ENCODE measurements at regions not wholly inside any gene's neighbourhood (a gene's known extent, or its start where the extent isn't known, plus 50 kb on each side); places are given as distances from the start of the nearest gene placed in this dataset.
"Not testable (repeated sequence)": the region's sequence is repeated elsewhere in the genome, so short reads cannot be mapped to it uniquely, and the experiment has no call there.

DNA sequence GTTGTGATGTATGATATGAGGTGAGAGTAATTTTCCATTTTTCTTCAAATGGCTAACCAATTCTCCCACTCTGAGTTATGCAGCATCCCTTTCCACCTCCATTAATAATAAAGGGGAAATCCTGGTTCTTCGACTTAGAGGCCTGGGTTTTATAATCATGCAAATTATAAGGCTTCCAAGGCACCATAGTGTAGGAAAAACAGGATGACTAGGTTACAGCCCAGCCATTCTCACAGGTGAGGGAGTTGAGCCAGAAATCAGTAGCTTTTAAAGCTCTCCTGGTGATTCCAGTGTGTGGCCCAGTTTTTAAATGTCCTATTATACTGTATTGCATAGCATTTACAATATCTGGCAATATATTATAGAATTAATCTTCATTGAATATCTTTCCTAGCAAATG lies 203.1 kb downstream of the ARHGEF9 start:
- DNase-seq: no peak

DNA sequence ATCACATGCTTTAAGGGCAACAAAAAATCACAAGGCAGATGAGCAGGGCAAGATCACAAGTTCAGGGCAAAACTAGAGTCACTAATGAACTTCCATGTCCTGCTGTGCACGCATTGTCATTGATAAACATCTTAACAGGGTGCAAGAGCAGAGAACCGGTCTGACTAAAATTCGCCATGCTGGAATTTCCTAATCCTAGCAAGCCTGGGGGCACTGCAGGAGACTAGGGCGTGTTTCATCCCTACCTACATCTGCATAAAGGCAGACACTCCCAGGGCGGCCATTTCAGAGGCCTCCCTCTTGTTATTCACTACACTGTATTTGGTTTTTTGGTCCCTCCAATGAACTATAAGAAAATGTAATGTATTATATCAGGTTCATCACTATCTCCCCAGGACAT lies 203.6 kb downstream of the ARHGEF9 start:
- DNase-seq: no peak

DNA sequence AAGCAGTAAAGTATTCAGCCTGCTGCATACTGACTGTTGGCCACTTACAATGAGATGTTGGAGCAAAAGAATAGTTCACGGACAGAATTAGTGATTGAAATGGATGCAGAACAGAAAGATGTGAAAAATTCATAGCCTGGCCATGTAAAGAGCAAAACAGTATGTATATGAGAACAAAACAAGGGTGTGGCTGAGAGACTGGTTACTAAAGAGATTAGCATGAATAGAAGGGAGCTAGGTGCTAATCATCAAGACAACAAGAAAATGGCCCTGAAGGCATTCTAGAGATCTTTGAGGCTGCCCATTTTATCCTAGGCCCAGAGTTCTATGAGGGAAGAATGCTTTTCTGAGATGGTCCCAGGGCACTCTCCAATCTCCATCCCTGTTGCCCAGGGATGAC lies 208.5 kb downstream of the ARHGEF9 start:
- DNase-seq: no peak

DNA sequence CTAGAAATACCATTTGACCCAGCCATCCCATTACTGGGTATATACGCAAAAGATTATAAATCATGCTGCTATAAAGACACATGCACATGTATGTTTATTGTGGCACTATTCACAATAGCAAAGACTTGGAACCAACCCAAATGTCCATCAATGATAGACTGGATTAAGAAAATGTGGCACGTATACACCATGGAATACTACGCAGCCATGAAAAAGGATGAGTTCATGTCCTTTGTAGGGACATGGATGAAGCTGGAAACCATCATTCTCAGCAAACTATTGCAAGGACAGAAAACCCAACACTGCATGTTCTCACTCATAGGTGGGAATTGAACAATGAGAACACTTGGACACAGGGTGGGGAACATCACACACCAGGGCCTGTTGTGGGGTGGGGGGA lies 209.3 kb downstream of the ARHGEF9 start:
- not testable (repeated sequence) for DNase-seq

DNA sequence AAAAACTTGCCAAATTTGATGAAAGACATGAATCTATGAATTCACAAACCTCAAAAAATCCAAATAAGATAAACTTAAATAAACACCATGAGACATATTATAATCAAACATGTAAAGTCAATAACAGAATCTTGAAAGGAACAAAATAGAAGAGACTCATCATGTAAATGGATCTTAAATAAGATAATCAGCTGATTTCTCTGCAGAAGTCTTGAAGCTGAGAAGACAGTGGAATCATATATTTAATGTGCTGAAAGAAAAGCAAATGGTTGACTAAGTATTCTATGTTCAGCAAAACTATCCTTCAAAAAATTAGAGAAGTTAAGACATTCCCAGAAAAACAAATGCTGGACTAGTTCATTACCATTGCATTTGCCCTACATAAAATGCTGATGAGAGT lies 215.7 kb upstream of the SPIN4 start:
- no peak for DNase-seq

DNA sequence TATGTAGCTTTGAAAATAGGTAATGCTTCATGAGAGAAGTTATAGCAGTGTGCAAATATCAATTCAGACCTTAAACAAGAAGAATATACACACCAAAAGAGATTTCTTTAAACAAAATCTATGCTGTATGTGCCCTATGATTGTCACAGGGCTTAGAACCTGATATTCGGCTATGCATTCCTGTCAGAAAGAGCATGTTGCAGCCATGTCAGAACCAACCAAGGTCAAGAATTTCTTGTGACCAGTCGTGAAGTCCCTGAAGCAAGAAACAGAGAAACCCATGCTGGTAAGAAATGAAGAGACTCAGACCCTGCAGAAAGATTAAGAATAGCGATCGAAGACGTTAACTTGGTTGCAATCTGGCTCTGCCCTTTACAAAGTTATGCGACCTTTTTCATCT lies 210.3 kb upstream of the SPIN4 start:
- DNase-seq: peak; percentile 20

DNA sequence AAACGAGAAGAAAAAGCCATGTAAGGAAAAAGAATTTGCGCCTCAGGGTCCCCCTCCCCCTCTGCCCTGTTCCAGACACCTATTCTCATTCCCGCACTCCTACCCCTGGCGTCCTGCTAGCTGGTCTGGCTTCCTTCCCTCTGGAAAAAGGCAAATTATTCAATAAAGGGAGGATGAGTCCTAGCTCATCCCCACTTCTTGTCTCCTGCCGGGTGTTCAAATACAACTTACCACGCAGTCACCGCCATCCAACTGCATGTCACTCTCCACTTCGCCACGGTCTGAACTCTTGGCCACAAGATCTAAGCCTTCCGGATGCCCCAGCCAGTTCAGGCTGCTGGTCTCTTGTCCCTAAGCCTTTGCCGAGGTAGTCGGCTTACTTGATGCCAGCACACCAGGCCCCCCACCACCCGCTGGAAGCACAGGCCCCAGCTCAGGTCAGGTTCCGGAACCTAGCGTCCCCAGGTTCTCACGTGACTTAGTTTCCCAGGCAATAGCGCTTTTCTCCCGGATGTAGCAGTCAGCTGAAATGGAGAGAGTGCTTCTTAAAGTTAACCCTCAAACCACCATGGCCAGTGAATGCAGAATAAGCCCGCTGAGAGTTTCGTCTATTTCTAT lies 209.6 kb upstream of the SPIN4 start:
- peak; percentile 76 for DNase-seq

DNA sequence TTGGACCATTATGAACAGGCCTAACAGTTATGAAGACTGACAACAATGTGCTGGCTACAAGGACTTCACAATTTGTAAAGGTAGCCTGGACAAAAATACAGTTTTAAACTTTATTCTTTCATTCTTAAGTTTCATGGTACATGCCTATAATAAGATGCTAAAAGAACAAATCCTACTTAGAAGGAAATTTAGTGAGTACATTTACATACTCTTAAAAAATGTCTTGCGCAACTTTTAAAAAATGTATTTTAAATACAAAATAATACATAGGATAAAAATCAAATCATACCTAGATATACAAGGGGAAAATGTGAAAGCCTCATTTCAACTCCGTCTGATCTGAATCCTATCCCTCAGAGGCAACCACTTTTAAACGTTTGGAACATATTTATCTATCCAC lies 200.7 kb upstream of the SPIN4 start:
- no peak for DNase-seq

DNA sequence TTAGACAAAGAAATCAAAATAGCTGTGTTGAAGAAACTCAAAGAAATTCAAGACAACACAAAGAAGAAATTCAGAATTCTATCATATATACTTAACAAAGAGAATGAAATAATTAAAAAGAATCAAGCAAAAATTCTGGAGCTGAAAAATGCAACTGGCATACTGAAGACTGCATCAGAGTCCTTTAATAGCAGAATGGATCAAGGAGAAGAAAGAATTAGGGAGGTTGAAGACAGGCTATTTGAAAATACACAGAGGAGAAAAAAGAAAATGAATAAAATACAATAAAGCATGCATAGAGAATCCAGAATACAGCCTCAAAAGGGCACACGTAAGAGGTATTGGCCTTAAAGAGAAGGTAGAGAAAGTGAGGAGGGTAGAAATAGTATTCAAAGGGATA lies 179.5 kb upstream of the SPIN4 start:
- DNase-seq: no peak

DNA sequence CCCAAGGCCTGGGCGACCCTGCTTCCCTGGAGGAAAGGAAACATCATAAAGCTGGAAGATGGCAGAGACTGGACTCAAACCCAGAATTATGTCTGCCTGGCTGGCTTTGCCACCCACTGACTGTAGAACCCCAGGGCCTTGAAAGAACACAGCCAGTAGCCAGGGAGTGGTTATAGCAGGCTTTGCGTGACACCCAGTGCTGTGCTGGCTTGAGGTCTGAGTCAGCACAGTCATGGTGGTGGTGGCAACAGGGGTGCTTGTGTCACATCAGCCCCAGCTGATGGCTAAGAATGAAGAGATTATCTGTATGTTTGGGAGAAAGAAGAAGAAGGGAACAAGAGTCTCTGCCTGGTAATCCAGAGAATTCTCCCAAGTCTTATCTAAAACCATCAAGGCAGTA lies 178.8 kb upstream of the SPIN4 start:
- no peak for DNase-seq

DNA sequence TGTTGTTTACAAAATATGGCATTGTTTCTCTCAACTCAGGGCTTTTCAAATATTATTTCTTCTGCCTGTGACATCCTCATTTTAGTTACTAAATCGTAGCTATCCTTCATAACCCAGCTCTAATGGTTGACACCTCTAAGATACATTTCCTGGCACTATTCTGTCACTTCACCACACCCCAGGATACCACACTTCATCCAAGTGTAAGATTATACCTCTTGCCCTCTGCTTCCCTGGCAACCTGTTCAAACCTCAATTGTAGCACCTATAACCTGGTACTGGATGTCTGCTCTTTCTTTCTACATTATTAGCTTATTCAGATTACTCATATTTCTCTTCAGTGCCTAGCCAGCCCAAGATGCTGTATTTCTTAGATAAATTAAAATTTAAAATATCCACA lies 175.7 kb upstream of the SPIN4 start:
- no peak for DNase-seq

DNA sequence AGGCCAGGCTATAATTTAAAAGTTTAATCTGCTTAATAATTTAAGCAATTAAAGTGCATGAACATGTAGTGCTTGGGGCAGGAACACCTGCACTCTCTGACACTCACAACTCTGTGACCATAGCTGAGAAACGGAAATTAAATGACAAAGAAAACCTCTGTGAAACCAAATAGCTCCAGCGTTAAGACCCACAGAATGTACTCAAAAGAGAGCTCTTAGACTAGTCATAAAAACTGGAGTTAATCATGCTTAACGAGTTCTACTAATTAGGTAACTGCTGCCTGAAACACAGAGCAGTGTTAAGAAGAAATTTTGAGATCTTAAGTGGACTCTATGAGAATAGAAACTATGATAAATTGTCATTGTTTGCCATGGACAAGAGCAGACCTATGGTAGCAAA lies 174.4 kb upstream of the SPIN4 start:
- DNase-seq: no peak

DNA sequence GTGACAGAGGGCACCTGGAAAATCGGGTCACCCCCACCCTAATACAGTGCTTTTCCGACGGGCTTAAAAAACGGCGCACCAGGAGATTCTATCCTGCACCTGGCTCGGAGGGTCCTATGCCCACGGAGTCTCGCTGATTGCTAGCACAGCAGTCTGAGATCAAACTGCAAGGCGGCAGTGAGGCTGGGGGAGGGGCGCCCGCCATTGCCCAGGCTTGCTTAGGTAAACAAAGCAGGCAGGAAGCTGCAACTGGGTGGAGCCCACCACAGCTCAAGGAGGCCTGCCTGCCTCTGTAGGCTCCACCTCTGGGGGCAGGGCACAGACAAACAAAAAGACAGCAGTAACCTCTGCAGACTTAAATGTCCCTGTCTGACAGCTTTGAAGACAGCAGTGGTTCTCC lies 168.2 kb upstream of the SPIN4 start:
- DNase-seq: not testable (repeated sequence)

DNA sequence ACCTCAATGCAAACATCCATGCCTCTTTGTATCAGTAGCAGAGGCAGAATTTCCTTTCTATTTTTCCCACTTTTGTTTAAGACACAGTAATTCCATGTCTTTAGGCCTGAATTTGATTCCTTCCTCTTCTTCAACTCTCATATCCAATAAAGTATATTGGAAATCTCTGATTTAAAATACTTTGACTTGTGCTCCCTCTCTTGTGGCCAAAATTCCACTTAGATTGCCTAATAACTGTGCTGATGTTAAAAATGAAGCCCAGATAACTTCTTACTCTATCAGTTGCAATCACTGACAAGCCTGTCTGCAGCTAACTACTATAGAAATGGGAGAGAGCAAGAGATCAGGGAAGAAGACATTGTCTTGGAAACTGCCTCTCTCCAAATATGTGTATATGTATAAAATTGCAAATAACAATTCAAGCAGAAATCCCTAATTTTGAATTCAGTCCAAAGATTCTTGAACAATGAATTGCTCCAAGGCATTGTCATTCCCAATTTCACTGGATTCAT lies 163.5 kb upstream of the SPIN4 start:
- no peak for DNase-seq

DNA sequence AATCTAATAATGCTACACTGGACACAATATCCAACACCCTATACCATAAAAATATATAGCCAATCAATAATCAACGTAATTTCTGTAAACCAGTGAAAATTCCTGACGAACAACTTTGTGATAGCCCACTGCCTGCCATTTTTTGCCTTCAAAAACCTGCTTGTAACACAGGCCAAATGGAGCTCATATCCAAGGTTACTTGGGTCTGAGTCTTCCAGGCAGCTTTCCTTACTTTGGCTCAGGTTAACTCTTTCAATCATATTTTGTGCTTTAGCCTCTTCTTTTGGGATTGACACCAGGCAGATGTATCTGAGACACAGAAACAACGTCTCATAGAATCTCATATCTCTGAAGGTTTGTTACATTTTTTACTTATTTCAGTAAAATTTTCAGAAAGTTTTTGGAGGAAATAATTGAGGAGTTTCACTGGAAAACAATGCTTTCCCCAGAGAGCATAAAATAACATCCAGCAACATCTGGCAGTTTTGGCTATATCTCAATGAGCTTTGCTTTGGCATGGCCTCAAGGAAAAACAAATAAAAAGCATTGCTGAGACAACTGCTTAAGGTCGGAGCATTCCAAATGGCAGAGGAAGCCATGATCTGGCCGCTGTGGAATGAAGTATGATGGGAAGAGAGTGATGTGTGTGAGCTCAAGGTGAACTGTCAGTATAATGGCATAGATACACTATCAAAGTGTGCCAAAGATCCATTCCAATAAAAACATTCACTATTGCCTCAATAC lies 162.9 kb upstream of the SPIN4 start:
- DNase-seq: no peak

DNA sequence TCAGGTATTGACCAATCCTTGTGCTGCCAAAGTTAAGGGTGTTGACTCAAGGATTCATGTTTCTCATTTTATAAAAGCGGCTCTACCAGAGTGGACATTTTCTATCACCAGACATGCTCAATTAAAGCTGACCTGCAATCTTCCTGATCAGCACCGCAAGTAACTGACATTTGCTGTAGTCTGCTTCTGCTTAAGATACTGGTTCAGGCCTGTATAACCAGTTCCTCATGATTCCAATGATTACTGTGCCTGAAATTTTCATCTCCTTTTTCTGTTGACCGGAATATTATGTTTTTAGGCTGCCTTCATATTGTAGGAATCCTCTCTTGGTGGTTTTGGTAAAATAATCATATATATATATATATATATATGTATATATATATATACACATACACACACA lies 160.2 kb upstream of the SPIN4 start:
- DNase-seq: no peak

DNA sequence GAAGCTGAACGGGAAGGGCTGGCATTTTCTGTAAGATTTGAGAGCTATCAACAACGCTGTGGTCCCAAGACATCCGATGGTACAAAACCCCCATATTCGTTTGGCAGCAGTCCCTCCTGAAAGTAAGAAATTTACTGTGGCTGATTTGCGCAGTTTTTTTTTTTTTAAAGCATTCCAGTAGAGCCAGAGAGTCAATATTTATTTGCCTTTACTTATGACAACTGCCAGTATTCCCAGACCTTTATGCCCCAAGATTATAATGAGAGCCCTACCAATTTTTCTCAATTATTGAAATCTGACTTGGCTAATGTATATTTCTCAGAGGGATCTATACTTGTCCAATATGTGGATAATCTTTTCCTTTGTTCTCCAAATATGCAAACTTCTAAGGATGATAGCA lies 157.5 kb upstream of the SPIN4 start:
- DNase-seq: no peak

DNA sequence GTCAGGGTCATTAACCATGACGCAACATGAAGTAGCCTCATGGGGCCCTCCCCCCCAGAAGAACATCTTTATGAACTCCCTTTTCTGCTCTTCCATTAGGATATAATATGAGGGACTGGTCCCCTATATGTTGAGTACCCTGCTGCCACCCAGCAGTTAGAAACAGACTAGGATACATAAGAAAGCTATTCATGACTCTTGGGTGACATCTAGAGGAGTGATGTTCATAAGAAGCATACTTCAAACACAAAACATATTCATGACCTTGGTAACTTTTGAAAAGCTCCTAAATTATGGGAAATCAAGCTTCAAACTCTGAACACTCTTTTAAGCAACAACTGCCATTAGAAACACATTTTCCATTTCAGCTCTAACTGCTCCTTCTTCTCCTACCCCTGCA lies 155.2 kb upstream of the SPIN4 start:
- DNase-seq: peak; percentile 14

DNA sequence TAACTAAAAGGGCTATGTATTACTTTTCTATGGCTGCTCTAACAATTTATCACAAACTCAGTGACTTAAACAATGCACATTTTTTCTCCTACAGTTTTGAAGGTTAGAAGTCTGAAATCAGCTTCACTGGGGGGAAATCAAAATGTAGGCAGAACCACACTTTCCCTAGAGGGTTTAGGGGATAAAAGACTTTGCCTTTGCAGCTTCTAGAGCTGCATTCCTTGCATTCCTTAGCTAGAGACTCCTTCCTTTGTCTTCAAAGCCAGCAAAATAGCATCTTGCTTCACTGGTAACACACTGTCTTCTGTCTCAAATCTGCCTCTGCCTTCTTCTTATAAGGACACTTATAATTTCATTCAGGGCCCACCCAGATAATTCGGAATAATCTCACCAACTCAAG lies 152.4 kb upstream of the SPIN4 start:
- DNase-seq: peak; percentile 6

DNA sequence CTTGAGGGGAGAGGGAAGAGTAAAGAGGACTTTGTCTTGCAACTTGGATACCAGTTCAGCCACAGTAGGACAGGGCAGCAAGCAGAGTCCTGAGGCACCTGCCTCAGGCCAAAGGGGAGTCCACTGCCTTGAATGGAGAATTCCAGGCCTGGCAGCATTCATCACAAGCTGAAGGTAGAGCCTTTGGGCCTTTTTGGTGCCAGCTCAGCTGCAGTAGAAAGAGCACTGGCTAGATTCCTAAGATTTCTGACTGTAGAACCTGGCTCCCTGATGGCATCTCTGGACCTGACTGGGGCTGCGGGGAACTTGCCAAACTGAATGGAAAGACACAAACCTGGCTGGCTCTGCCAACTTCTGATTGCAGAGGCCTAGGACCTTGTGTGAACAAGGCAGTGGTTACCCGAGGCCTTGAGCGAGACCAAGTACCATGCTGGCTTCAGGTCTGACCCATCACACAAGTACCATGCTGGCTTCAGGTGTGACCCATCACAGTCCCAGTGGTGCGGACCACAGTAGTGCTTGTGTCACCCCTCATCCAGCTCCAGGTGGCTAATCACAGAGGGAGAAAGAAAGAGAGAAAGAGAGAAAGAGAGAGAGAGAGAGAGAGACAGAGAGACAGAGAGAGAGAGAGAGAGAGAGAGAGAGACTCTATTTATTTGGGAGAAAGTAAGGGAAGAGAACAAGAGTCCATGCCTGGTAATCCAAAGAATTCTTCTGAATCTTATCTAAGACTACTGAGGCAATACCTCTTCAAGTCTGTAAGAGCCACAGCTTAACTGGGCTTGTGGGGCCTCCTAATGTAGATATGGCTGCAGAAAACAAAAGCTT lies 137.6 kb upstream of the SPIN4 start:
- DNase-seq: no peak

DNA sequence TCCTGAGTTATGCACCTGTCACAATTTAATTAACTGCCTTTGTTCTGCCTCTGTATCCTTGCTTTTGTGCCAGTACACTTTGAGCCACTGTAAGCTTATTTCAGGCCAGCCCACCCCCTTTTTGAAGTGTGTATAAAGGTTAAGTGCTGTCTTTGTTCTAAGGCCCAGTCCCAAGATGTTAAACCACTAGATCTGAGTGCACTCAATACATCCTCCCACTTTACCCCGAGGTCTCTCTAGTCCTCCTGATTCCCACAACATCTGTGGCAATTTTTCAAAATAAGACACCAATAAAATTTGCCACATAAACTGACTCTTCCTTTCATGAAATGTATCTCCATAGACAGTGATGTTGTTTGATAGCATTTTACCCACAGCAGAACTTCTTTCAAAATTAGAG lies 124.1 kb upstream of the SPIN4 start:
- no peak for DNase-seq

DNA sequence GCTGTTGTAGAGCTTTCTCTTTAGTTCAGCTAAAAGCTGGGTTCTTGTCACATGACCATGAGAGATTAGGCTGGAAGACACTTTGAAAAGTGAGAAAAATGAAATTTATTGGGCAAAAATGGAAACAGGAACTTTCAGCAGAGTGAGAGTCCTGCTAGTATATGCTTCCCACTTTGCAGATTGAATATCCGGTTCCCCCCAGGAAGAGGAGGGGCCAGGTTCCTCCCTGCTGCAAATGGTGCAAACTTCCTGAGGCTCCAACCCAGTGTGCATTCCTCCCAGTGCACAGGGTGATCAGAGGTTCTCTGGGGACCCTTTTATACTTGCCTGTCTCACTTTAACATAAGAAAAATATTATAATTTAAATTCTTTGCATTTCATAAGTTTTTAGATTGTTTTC lies 119.9 kb upstream of the SPIN4 start:
- DNase-seq: no peak

DNA sequence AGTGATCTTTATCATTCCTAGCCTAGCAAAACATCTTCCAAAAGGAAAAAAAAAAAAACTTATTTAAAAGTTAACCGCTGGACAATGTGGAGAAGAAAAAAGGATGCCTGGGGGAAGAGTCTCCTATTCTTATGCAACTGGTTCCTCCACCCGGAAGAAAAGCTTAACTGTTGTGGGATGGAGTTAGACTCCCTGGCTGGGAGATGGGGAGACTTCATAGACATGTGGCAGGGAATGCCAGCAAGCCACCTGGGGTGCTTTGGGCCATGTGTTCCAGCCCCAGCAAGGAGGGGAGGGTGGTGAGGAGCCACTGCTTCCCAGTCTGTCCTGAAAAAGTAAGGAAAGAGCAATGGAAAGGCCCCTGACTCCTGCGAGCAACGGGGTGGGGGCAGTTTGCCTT lies 119.4 kb upstream of the SPIN4 start:
- no peak for DNase-seq

DNA sequence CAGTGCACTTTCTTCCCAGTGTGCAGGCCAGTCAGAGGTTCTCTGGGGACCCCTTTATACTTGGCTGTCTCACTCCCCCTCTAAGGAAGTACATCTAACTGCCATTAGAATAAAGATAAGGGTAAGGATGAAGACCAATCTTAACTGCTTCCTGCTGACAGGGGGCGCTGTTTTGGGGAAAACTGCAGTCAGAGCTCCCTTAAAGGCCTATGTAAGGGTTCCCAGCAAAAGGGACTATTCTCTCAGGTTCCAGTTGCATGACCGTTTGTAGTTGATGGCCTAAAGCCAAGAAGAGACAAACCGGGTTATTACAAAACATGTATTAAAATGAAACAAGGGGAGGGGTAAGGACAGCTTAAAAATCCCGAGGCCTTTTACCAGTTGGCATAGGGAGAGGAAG lies 115.6 kb upstream of the SPIN4 start:
- DNase-seq: no peak
